GM12878 (cell line): ENCODE measurements at regions not wholly inside any gene's neighbourhood (a gene's known extent, or its start where the extent isn't known, plus 50 kb on each side); places are given as distances from the start of the nearest gene placed in this dataset.

Experiments
- ATAC-seq: fragments of 200-7000 bp; cut with Tn5 transposase; 3 replicates; pipeline ENCODE4 v1.9.1; 2020; ENCODE audit warnings: mild to moderate bottlenecking, moderate library complexity
- BruUV-seq: library from RNA; stranded (reverse); fragments of 400-500 nt; replicated peaks from 2 replicates; lab custom pipeline; 2021; lab: Mats Ljungman, UMichigan
- CTCF ChIA-PET: fragments of 300-600 bp; sonication (Branson Sonifier 250); formaldehyde crosslinking; extraction: SDS; loops from one replicate; lab custom pipeline; 2021; ENCODE audit warnings: inconsistent platforms; lab: Yijun Ruan, JAX
- POLR2A ChIA-PET: fragments of 350-600 bp; formaldehyde crosslinking; extraction: SDS; loops from one replicate; lab custom pipeline; 2021; ENCODE audit warnings: inconsistent platforms; lab: Charles Lee
- RAD21 ChIA-PET: fragments of 300-600 bp; sonication (Branson Sonifier 250); formaldehyde crosslinking; loops from one replicate; lab custom pipeline; 2023; ENCODE audit warnings: antibody characterized with exemption; ENCODE audit not compliant: unreplicated experiment; lab: Charles Lee
- SMC1A ChIA-PET: fragments of 300-600 bp; sonication (Branson Sonifier 250); formaldehyde crosslinking; loops from one replicate; lab custom pipeline; 2023; ENCODE audit not compliant: unreplicated experiment, uncharacterized antibody; lab: Charles Lee
- DNase-seq: peaks from one replicate; pipeline ENCODE4 v3.0.0-alpha.2; 2011; ENCODE audit warnings: low read depth, low spot score
- FAIRE-seq: peaks from 3 replicates; lab custom pipeline; 2011; peaks lifted over from hg19 to GRCh38; lab: Jason Lieb, UNC
- H2AFZ ChIP-seq: 2 replicates; pipeline ENCODE4 v1.6.0; 2011; ENCODE audit warnings: low read depth, low read length, control low read depth; ENCODE audit not compliant: control insufficient read depth
- H3K27ac ChIP-seq: 2 replicates; pipeline ENCODE4 v1.5.1; 2011; ENCODE audit warnings: control low read depth; ENCODE audit not compliant: control insufficient read depth, insufficient read depth
- H3K27me3 ChIP-seq, 2 experiments: replicated peaks in 1 of 2; 2 replicates each; pipeline versions ENCODE4 v1.6.0 to v1.6.1; 2011; ENCODE audit warnings: low read length in 1 of 2; ENCODE audit not compliant: control insufficient read depth in 2 of 2, insufficient read depth in 2 of 2
- H3K36me3 ChIP-seq, 2 experiments: 2 replicates each; pipeline ENCODE4 v1.5.1; 2011; ENCODE audit warnings: low read length in 1 of 2; ENCODE audit not compliant: control insufficient read depth in 2 of 2, insufficient read depth in 2 of 2
- H3K4me1 ChIP-seq: 2 replicates; pipeline ENCODE4 v1.6.1; 2011; ENCODE audit warnings: mild to moderate bottlenecking, low read length, moderate library complexity, mixed read lengths; ENCODE audit not compliant: control insufficient read depth, insufficient read depth
- H3K4me2 ChIP-seq: 2 replicates; pipeline ENCODE4 v1.6.0; 2011; ENCODE audit warnings: control low read depth; ENCODE audit not compliant: control insufficient read depth, insufficient read depth
- H3K4me3 ChIP-seq: fragments of 200-600 bp; sonication (generic); 2 replicates; pipeline ENCODE4 v1.5.1; 2016
- H3K79me2 ChIP-seq: 2 replicates; pipeline ENCODE4 v1.6.0; 2011; ENCODE audit warnings: low read length; ENCODE audit not compliant: control insufficient read depth, insufficient read depth
- H3K9ac ChIP-seq: 2 replicates; pipeline ENCODE4 v1.8.0; 2011; ENCODE audit warnings: low read length, control low read depth, mixed read lengths; ENCODE audit not compliant: control insufficient read depth, insufficient read depth
- H3K9me3 ChIP-seq: replicated peaks from 3 replicates; pipeline ENCODE4 v1.5.1; 2011; ENCODE audit warnings: mild to moderate bottlenecking, low read length; ENCODE audit not compliant: control insufficient read depth, insufficient read depth
- H4K20me1 ChIP-seq: 2 replicates; pipeline ENCODE4 v1.6.0; 2011; ENCODE audit not compliant: control insufficient read depth, insufficient read depth
- BACH1 ChIP-seq: fragments of 450-650 bp; IDR thresholded peaks from 2 replicates; pipeline ENCODE4 v1.6.1; 2017; ENCODE audit warnings: mild to moderate bottlenecking, borderline replicate concordance
- DPF2 ChIP-seq: fragments of 450-650 bp; IDR thresholded peaks from 2 replicates; pipeline ENCODE4 v1.6.1; 2017; ENCODE audit warnings: mild to moderate bottlenecking
- JUND ChIP-seq: IDR thresholded peaks from 2 replicates; pipeline ENCODE4 v1.6.1; 2012; ENCODE audit warnings: low read depth, mild to moderate bottlenecking, low read length, improper control_type of control experiment, moderate library complexity
- MAX ChIP-seq: IDR thresholded peaks from 2 replicates; pipeline ENCODE4 v1.6.1; 2012; ENCODE audit warnings: low read depth, low read length, improper control_type of control experiment
- PAX5 ChIP-seq: IDR thresholded peaks from 2 replicates; pipeline ENCODE4 v1.6.1; 2011; ENCODE audit warnings: low read depth, low read length, borderline replicate concordance
- PRDM15 ChIP-seq: fragments of 450-650 bp; formaldehyde crosslinking; IDR thresholded peaks from 2 replicates; pipeline ENCODE4 v1.4.0; 2020; ENCODE audit warnings: mild to moderate bottlenecking, moderate library complexity
- SMAD5 ChIP-seq: IDR thresholded peaks from 2 replicates; pipeline ENCODE4 v1.6.1; 2016; ENCODE audit warnings: antibody characterized with exemption, low read depth
- WRNIP1 ChIP-seq: IDR thresholded peaks from 2 replicates; pipeline ENCODE4 v1.6.1; 2011; ENCODE audit warnings: low read depth, low read length, improper control_type of control experiment, borderline replicate concordance
- ZNF592 ChIP-seq: fragments of 450-650 bp; IDR thresholded peaks from 2 replicates; pipeline ENCODE4 v1.6.1; 2017; ENCODE audit warnings: mild to moderate bottlenecking, moderate library complexity
- WGBS: methylation state at CpG from one replicate; pipeline ENCODE4 v1.1.6; 2016; ENCODE audit warnings: low lambda C conversion rate; ENCODE audit not compliant: insufficient replicate concordance, insufficient coverage; ENCODE audit errors: missing lambda C conversion rate; 5-methylcytosine and 5-hydroxymethylcytosine counted together
- in situ Hi-C: fragments of 300-500 bp; cut with MboI; formaldehyde crosslinking; loops from 9 replicates; pipeline ENCODE4 v1.14.3; 2018; ENCODE audit warnings: mixed read lengths
- intact Hi-C: fragments of 100-400 bp; cut with micrococcal nuclease; formaldehyde crosslinking; loops from one replicate; pipeline ENCODE4 v1.14.2; 2022; ENCODE audit not compliant: unreplicated experiment

- H3K9ac ChIP-seq: no peak overlapping the region
- ChIA-PET RAD21 (no interaction called here), SMC1A (no interaction called here), POLR2A (no interaction called here), CTCF (no interaction called here)
- H3K4me3 ChIP-seq: no peak overlapping the region
- no peaks in the 10 kb centered on the region for H3K36me3 ChIP-seq
- no peaks in the 10 kb centered on the region for H3K4me1 ChIP-seq
- H3K4me2 ChIP-seq: no peak overlapping the region
- ATAC-seq (no peak), DNase-seq (no peak), FAIRE-seq (no peak)
- no peaks in the 10 kb centered on the region for H3K27me3 ChIP-seq
- BruUV-seq: no TSS peak
- no peaks in the 10 kb centered on the region for H4K20me1 ChIP-seq
- in situ Hi-C loops: no loop called here
- no peaks in the 10 kb centered on the region for H3K79me2 ChIP-seq
- TF ChIP-seq MAX (no peak), PAX5 (no peak), DPF2 (no peak), SMAD5 (no peak), ZNF592 (no peak), PRDM15 (CRISPR knock-in tag) (no peak), BACH1 (no peak), WRNIP1 (no peak), JUND (no peak)
- no peak overlapping the region for H2AFZ ChIP-seq
- no peak overlapping the region for H3K27ac ChIP-seq
- WGBS: 25% methylated on average over 5 of the region's 5 CpGs
- H3K9me3 ChIP-seq: no peaks in the 10 kb centered on the region
- intact Hi-C loops: no loop called here
These were observed 505.9 kb upstream of the CTSO start for GRCh38 chr4:156459584-156459983.
